Colon (tissue), 2 donors: ENCODE measurements at regions not wholly inside any gene's neighbourhood (a gene's known extent, or its start where the extent isn't known, plus 50 kb on each side); places are given as distances from the start of the nearest gene placed in this dataset.
"Not testable (repeated sequence)": the region's sequence is repeated elsewhere in the genome, so short reads cannot be mapped to it uniquely, and the experiment has no call there.

ENCODE experiments used
- FAIRE-seq: peaks from 2 replicates; lab custom pipeline; 2012; peaks lifted over from hg19 to GRCh38; lab: Jason Lieb, UNC
- donor health status: control.
- donor health status: control.

GRCh38 chr21:28418726-28419514, 573.8 kb downstream of the LTN1 start:
- no peak for FAIRE-seq

DNA sequence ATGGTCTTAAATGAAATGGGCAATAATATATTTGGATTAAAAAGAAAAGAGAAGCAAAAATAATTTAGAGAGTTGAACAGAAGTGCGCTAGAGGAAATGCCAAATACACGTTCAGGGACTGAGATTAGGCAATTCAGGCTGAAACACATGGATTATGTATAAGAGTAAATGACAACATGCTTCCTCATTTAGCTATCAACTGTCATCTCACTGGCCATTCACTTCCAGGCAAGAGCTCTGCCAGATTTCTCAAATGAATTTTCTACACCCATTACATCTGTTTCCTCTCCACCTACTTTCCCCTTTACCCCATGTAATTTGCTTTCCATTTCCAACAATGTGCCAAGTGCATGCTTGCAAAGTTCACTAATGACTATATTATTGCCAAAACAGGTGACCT, 582.4 kb downstream of the LTN1 start:
- FAIRE-seq, result no peak

- no peak for FAIRE-seq
These were observed 590.1 kb downstream of the LTN1 start for GRCh38 chr21:28402616-28402989.

DNA sequence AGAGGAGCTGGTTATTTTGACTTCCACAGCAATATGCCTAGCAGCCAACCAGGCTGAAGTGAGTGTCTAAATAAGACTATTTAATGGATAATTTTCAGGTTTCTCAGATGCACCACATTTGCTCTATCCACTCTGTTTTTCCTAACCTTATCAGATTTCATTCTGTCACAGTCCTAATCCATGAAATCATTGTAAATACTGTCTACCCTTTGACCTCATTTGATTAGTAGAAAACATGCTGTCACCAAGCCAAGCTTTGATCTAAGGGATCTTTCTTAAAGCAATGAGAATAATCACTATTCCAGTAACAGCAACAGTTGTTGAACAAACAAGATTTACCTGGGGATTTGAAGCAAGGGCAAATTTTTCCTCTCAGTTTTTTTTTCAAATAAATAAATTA, 595.6 kb downstream of the LTN1 start:
- no peak for FAIRE-seq

GRCh38 chr21:28396421-28396820, 596.3 kb downstream of the LTN1 start:
- no peak for FAIRE-seq

GRCh38 chr21:28393279-28393678, 599.4 kb downstream of the LTN1 start:
- no peak for FAIRE-seq

- FAIRE-seq, result no peak
These were observed 600.5 kb downstream of the LTN1 start for GRCh38 chr21:28391938-28392849.

GRCh38 chr21:28387220-28387619, 605.5 kb downstream of the LTN1 start:
- FAIRE-seq, result peak; percentile 14

DNA sequence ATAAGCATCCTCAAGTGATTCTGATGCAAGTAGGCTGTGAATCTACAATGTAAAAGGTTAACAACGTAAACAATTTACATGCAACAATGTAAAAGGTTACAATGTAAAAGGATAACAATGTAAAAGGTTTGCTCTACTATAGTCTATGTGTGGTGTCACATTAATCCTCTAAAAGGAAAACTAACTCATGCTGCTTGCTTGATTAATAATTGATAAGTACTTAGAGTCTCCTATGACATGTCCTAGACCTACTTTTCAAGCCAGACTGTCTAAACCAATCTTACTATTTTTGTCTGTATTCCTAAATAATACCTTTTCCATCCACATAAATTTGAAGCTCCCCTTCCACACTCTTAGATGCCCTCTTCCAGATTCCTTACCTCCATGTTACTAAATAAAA, 606.8 kb downstream of the LTN1 start:
- FAIRE-seq, result no peak

DNA sequence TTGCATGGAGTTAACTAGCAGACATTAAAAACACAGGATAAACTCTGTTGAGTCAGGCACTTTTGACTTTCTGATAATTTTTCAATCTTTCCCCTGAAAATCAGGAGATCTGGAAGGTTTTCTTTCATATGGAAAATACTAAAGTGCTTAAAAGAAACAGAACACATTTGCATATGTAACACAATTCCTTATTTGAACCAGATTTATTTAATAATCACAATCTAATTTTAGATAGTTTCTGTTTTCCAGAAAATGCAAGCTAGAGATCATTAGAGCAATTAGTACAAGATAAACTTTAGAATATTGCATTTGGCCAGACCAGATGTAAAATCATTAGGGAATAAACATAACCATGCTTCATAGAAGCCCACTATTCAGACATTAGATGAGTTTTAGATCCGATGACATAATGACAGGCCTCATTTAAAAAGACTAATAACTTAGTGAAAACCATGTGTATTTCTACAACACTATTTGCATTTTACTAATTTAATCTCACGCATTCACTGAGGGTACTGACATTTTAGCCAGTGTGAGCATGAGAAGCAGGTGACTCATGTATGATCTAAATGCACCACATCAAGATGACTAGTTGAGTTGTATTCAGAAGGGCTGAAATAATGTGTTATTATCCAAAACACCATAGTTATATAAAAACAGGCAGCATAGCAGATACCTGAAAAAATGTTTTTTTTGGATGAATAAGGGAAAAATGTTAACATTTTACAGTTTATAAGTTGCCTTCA, 611.5 kb downstream of the LTN1 start:
- not testable (repeated sequence) for FAIRE-seq

DNA sequence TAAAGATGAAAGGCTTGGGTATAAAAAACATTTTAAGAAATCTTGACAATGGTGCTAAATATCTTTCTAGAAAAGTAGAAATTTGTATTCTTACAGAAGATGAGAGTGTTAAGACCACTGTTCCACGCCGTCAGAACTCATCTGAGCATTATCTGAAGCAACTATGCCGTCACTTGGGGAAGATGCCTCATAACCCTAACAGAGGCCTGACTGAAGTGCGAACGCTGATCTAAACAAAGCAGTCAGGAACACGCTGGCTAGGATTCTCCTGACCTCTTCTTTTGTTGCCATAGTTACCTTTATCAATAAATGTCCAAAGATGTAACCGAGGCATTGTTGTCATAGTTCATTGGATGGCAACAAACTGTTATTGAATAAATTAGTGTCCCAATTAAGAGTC, 612.4 kb downstream of the LTN1 start:
- no peak for FAIRE-seq

DNA sequence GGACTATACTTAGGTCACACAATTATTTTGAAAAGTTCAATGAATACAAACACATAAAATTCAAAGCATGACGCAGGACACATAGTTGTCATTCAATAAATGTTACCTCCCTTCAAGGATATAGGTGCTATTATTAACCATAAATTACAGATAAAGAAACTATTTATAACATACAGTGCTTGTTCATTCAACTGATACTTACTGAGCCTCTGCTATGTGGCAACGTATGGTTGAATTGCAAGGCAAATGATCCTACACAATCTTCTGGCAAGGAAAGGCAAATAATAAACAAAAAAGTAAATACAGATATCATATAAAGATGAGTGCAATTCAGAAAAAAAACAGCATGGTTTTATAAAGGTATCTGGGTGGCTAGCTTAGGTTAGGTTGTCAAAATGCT, 614.7 kb downstream of the LTN1 start:
- FAIRE-seq, result no peak

- FAIRE-seq, result no peak
These were observed 616.8 kb downstream of the LTN1 start for GRCh38 chr21:28375708-28376385.

DNA sequence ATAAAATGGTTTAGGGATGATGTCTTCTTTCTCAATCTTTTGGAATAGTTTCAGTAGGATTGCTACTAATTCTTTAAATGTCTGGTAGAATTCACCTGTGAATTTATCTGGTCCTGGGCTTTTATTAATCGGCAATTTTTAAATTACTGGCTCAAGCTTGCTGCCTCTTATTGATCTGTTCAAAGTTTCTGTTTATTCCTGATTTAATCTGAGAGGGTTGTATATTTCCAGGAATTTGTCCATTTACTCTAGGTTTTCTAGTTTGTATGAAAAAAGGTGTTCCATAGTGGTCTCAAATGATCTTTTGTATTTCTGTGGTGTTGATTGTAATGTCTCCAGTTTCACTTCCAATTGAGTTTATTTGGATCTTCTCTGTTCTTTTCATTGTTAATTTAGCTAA, 617.8 kb downstream of the LTN1 start:
- FAIRE-seq, result no peak

- FAIRE-seq, result no peak
These were observed 621.0 kb downstream of the LTN1 start for GRCh38 chr21:28371713-28372112.

DNA sequence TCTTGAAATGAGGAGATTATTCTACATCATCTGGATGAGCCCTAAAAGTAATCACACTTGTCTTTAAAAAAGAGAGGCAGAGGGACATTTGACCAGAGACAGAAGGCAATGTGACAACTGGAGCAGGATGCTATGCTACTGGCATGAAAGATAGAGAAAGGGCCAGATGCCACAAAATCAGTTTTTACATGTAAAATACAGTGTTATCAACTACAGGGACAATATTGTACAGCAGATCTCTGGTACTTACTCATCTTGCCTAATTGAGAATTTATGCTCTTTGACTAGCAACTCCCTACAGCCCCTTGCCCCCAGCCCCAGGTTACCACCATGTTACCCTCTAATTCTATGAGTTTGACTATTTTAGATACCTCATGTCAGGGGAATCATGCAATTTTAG, 633.4 kb downstream of the LTN1 start:
- FAIRE-seq, result no peak

- FAIRE-seq, result no peak
These were observed 634.0 kb downstream of the LTN1 start for GRCh38 chr21:28358702-28359101.

DNA sequence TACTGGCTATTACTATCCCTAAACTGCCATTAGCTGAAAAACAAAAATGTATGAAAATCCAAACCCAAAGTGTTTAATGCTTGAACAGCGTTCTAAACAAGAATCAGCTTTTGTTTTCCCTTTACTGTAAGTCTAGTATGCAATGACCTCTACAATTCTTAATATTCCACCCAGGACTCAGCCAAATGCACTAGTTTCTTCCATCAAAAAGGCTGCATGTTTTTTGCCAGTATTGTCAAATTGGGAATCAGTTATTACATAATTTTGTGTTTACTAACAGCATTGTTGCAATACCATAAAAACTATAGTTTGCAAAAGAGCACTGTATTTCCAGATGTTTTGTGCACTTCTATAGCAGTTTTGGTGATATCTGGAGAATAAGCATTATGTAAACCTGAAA, 634.5 kb downstream of the LTN1 start:
- no peak for FAIRE-seq

- FAIRE-seq, result no peak
These were observed 634.9 kb downstream of the LTN1 start for GRCh38 chr21:28357743-28358142.

- FAIRE-seq, result no peak
These were observed 636.3 kb downstream of the LTN1 start for GRCh38 chr21:28356422-28356821.

- no peak for FAIRE-seq
These were observed 646.7 kb downstream of the LTN1 start for GRCh38 chr21:28345934-28346333.

DNA sequence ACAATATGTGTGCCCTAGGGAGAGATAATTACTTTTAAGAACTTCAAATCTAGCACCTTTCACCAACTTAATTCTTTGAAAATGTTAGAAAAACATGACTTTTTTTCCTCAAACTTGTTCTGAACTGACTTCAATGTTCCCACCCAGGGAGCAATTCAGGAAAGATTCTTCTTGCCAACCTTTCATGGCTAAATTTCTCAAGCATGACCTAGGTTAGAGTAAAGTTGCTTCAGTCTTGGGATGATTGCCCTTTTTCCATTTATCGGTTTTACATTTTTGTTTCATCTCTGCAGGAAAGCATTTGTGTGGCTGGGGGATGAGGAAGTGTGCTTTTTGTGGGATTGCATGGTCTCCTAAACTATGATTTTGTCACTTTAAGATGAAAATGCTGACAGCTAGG, 647.7 kb downstream of the LTN1 start:
- FAIRE-seq, result no peak
